ENCODE measurements at regions not wholly inside any gene's neighbourhood (a gene's known extent, or its start where the extent isn't known, plus 50 kb on each side); places are given as distances from the start of the nearest gene placed in this dataset.
"Not testable (repeated sequence)": the region's sequence is repeated elsewhere in the genome, so short reads cannot be mapped to it uniquely, and the experiment has no call there.

DNA sequence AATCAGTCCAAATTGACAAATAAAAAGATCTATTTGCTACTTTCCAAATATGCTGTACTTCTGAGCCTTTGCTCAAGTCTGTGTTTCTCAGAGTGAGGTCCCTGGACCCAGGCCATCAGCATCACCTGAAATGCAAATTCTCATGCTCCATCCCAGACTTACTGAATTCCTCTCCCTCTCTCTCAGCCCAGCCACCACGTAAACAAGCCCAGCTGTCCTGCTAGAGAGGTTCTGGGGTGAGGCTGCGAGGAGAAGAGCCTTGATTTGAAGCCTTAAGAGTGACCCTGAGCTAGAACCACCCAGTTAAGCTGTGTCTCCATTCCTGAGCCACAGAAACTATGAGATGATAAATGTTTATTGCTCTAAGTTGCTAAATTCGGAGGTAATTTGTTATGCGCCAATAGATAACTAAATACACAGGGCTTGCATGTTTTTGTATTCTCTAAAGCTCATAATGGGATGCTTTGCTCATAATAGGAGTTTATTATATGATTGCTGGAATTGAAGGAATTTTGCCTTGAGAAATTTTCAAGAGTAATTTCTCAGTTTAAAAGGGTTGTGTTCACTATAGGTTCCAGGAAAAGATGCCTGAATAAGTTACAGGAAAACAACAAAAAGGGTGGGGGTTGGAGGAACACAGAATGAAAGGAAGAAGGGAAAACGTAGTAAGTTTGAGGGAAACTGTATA, 98.9 kb upstream of the SPATA31D4 start:
- no peak overlapping the region for H3K27ac ChIP-seq
- TF ChIP-seq, protein P1, sequence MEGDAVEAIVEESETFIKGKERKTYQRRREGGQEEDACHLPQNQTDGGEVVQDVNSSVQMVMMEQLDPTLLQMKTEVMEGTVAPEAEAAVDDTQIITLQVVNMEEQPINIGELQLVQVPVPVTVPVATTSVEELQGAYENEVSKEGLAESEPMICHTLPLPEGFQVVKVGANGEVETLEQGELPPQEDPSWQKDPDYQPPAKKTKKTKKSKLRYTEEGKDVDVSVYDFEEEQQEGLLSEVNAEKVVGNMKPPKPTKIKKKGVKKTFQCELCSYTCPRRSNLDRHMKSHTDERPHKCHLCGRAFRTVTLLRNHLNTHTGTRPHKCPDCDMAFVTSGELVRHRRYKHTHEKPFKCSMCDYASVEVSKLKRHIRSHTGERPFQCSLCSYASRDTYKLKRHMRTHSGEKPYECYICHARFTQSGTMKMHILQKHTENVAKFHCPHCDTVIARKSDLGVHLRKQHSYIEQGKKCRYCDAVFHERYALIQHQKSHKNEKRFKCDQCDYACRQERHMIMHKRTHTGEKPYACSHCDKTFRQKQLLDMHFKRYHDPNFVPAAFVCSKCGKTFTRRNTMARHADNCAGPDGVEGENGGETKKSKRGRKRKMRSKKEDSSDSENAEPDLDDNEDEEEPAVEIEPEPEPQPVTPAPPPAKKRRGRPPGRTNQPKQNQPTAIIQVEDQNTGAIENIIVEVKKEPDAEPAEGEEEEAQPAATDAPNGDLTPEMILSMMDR (conservative IDR thresholded peaks at IDR 0.05): no peak

DNA sequence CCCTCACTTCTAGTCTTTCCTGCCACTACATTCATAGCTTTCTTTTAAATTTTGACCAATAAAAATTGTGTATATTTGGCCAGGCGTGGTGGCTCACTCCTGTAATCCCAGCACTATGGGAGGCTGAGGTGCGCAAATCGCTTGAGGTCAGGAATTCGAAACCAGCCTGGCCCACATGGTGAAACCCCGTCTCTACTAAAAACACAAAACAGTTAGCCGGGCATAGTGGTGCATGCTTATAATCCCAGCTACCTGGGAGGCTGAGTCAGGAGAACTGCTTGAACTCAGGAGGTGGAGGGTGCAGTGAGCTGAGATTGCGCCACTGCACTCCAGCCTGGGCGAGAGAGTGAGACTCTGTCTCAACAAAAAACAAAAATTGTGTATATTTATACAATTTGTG, 97.8 kb upstream of the SPATA31D4 start:
- H3K27ac ChIP-seq: not testable (repeated sequence)

DNA sequence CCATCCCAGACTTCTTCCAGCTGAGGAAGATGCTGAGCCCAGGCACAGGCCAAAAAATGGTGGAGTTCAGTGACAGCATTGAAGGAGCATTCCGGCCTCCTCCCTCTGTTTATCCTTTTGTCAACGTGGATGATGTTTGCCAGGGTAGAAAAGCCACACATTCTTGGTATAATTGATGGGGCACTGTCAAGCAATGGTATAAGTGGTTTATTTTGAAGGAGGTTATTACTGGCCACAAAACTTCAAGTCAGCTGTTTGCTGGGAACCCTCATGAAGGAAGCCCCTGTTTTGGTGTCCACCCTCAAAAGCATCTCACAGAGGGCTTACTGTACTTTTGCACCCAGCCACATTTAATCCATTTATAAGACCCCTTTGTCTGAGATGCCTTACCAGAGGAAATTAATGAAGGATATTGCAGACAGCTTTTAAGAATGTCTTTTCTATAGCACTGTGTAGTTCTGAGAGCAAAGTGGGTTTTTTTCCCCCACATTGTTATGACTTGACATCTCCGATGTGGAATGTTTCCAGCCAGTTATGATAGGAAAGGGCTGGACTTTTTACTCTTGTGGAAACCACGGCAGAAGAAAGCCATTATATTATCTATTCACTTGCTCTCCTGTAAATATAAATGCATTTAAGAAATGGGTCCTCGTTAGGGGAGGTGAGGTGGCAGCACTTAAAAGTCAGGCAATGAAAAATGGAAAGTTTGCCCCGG, 95.5 kb upstream of the SPATA31D4 start:
- TF ChIP-seq, protein P1 (conservative IDR thresholded peaks at IDR 0.05): no peak
- H3K27ac ChIP-seq: no peak overlapping the region

DNA sequence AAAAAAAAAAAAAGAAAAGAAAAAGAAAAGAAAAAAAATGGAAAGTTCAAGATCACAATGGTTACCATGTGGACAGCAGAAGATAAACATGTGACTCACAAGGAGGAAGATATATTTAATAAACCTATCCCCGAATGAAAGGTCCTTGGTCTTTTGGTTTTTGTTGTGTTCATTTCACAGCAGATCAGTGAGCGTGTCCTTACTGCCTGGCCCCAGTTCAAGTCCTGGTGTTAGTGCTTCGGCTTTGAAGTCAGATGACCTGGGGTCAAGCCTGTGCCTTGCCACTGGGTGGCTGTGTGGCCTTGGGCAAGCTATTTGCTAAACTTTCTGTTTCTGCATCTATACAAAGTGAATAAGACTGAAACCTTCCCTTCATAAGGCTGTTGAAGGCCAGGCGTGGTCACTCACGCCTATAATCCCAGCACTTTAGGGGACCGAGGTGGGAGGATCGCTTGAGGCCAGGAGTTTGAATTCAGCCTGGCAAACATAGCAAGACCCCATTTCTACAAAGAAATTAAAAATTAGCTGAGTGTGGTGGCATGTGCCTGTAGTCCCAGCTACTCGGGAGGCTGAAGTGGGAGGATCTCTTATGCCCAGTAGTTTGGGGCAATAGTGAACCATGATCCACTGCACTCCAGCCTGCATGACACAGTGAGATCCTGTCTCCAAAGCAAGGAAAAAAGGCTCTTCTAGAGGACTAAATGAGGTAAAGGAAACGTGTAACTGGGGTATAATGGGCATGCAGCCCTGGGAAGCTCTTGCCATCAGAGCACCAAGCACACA, 94.5 kb upstream of the SPATA31D4 start:
- no peak overlapping the region for H3K27ac ChIP-seq
- TF ChIP-seq, protein P1 (conservative IDR thresholded peaks at IDR 0.05): no peak

DNA sequence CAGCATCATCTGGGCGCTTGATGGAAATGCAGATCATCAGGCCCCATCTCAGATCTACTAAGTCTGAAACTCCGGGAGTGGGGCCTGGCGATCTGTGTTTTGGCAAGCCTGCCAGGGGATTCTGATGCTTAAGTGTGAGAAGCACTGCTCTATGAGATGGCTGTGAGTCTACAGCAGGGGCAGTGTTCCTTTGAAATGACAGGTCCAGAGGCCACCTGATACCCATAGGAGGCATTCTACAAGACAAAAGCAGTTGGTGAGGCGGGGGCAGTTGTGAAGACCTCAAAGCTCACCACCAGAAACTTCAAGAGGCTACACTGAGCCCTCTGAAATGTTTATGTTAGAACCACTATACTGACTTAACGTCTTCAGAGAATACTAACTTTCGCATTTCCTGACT, 86.9 kb upstream of the SPATA31D4 start:
- H3K27ac ChIP-seq: no peak overlapping the region

DNA sequence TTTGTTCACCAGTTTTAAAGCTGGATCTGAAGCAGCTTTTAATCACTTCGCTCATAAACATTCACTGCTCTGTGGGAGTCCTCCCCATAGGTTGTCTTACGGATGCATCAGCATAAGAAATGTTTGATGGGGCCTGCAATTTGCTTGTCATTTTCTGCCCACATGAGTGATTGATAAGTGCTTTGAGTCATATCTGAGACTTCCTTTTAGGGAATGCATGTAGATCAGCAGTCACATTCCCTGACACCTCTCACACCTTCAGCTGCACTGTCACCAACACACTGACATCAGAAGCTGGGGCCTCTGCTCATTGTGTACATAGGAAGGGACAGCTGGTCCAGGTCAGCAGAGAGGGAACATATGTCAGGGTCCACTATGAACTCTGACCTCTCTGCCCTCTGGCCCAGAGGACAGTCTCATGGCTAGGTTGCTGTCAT, 84.1 kb upstream of the SPATA31D4 start:
- TF ChIP-seq, protein P1 (conservative IDR thresholded peaks at IDR 0.05): no peak
- no peak overlapping the region for H3K27ac ChIP-seq

More for the DNA sequence above, 86.9 kb upstream of the SPATA31D4 start:
- TF ChIP-seq, protein P1 (conservative IDR thresholded peaks at IDR 0.05): no peak

DNA sequence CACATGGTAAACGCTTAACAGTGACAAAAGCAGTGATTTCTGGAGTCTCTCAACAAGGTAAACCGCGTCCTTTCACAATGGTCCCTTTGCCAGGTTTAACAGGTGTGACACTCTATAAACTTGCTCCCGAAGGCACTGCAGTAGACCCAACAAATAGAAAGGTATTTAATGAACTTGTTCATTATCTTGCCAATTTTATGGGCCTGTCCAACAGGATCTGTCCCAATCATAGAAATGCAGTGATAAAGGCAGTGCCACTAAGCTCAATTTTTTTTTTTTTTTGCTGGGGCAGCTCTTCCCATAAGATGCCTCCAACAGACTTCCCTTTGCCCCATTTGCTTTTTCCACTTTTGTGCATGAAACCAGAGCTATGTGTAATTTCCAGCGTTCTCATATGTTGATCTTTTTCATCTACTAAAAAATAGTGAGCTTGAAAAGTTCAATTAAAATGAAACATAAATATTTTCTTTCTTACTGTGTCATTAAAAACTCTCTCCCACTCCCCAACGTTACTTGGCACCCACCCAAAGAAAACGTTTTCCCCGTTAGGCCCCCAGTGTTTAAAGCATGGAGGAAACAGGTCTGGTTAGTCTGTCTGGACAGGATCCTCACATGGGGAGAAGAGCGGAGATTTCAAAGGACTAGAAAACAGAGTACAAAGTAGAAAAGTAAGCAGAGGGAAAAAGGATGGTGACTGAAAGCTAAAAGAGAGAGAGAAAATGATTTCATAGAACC, 80.9 kb upstream of the SPATA31D4 start:
- H3K27ac ChIP-seq: peak overlapping the region; percentile 62
- TF ChIP-seq, protein P1 (conservative IDR thresholded peaks at IDR 0.05): no peak
